RWPE1 (cell line): ENCODE measurements at regions not wholly inside any gene's neighbourhood (a gene's known extent, or its start where the extent isn't known, plus 50 kb on each side); places are given as distances from the start of the nearest gene placed in this dataset.

Source experiments
- CTCF ChIA-PET: fragments of 350-600 bp; sonication (Branson Sonifier 250); formaldehyde crosslinking; extraction: SDS; loops from one replicate; lab custom pipeline; 2021; lab: Yijun Ruan, JAX
- POLR2A ChIA-PET: fragments of 400-600 bp; formaldehyde crosslinking; extraction: SDS; loops from one replicate; lab custom pipeline; 2020; ENCODE audit warnings: antibody characterized with exemption; ENCODE audit not compliant: low non-redundant PET; lab: Yijun Ruan, JAX
- DNase-seq: peaks from one replicate; pipeline ENCODE4 v3.0.0; 2012; ENCODE audit warnings: low spot score
- H3K27ac ChIP-seq: fragments of 450-650 bp; 2 replicates; pipeline ENCODE4 v1.5.1; 2017
- TF ChIP-seq, protein P1 (sequence below): fragments of 450-650 bp; conservative IDR thresholded peaks from 2 replicates; pipeline ENCODE4 v1.5.1; 2017; ENCODE audit warnings: low read depth, mild to moderate bottlenecking

DNA sequence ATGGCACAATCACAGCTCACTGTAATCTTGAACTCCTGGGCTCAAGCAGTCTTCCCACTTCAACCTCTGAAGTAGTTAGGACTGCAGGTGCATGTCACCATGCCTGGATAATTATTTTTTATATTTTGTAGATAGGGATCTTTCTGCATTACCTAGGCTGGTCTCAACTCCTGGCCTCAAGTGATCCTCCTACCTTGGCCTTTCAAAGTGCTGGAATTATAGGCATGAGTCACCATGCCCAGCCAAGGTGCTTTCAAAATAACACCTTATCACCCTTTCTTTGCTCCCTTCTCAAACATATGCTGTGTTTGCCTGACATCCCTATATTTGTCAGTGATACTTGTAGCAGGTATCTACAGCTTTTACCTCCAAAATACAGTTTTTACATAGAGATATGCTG lies 242.0 kb upstream of the ARRDC4 start:
- POLR2A ChIA-PET, result no interaction called here
- H3K27ac ChIP-seq, result no peak overlapping the region
- DNase-seq, result no peak
- TF ChIP-seq, protein P1, sequence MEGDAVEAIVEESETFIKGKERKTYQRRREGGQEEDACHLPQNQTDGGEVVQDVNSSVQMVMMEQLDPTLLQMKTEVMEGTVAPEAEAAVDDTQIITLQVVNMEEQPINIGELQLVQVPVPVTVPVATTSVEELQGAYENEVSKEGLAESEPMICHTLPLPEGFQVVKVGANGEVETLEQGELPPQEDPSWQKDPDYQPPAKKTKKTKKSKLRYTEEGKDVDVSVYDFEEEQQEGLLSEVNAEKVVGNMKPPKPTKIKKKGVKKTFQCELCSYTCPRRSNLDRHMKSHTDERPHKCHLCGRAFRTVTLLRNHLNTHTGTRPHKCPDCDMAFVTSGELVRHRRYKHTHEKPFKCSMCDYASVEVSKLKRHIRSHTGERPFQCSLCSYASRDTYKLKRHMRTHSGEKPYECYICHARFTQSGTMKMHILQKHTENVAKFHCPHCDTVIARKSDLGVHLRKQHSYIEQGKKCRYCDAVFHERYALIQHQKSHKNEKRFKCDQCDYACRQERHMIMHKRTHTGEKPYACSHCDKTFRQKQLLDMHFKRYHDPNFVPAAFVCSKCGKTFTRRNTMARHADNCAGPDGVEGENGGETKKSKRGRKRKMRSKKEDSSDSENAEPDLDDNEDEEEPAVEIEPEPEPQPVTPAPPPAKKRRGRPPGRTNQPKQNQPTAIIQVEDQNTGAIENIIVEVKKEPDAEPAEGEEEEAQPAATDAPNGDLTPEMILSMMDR, result no peak
- CTCF ChIA-PET, result no interaction called here

DNA sequence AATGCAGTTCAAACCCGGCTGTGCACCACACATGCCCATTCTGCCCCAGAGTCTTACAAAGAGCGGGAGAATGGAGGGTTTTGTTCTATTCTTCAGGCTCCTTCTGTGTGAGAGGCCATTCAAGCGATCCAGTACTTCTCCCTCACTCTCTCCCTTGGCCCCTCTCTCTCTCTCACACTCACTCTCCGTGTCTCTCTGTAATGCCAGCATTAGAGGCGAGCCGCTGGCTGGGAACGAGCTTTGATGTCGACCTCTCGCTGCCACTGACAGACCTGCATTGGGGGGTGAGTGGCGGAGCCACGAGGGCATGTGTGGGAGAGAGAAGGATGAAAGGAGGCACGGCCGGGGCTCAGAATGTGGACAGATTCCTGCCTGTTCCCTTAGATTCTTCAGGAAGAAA lies 231.7 kb upstream of the ARRDC4 start:
- DNase-seq, result no peak
- CTCF ChIA-PET, result no interaction called here
- POLR2A ChIA-PET, result no interaction called here
- TF ChIP-seq, protein P1, result no peak
- no peak overlapping the region for H3K27ac ChIP-seq

DNA sequence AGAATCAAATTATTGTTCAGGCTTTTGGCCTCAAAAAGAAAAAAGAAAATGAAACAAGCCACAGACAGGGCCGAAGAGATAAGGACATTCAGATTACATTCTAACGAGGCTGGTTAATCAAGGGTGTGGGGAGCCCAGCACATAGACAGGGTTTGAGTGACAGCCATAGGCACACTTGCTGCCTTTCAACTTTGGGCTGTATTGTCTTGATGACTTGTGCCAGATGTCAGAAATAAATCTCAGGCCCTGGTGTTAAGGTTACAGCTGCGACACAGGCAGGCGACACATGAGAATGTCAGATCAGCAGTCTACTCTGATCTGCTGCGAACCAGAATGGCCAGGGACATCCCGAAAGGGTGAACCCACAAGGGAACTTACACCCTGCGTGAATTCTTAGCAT lies 231.2 kb upstream of the ARRDC4 start:
- H3K27ac ChIP-seq, result no peak overlapping the region
- ChIA-PET CTCF (no interaction called here), POLR2A (no interaction called here)
- TF ChIP-seq, protein P1, result no peak
- DNase-seq, result no peak

DNA sequence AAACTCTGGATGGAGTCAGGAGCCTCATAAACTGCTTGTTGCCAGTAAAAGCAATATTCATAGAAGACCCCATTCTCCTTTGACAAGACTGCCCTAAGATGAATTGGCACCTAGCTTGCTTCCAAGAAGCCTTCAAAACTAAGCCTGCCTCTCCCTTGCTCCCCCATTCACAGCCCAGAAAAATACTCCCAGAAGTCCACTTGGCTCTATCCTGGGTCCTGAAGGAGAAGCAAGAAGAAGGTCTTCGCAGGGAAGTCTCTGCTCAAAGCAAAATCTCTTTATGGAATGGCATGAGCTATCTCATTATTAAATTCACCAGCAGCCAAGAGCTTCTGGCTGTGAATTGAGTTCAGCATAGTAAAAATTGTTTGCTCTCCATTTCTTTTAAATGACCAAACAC lies 230.2 kb upstream of the ARRDC4 start:
- POLR2A ChIA-PET, result no interaction called here
- TF ChIP-seq, protein P1, result no peak
- H3K27ac ChIP-seq, result no peak overlapping the region
- CTCF ChIA-PET, result no interaction called here
- DNase-seq, result no peak

DNA sequence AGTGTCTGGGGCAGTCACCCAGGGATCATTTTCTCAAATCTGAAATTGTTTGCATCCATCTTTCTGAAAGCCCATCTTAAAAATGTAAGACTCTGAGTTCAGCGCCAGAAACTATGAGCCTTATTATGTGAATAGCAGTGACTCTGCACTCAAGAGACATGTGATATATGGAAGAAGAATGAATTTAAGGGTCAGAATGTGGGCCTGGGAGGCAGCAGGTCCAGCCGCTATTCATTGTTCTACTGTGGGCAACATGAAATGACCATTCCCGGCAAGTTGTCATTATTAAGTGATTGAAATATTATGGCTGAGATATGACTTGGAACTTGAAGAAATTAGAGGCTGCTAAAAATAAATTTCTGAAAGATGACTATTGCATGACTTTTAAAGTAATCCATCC lies 228.6 kb upstream of the ARRDC4 start:
- ChIA-PET POLR2A (no interaction called here), CTCF (no interaction called here)
- H3K27ac ChIP-seq, result no peak overlapping the region
- DNase-seq, result no peak
- TF ChIP-seq, protein P1, result no peak

DNA sequence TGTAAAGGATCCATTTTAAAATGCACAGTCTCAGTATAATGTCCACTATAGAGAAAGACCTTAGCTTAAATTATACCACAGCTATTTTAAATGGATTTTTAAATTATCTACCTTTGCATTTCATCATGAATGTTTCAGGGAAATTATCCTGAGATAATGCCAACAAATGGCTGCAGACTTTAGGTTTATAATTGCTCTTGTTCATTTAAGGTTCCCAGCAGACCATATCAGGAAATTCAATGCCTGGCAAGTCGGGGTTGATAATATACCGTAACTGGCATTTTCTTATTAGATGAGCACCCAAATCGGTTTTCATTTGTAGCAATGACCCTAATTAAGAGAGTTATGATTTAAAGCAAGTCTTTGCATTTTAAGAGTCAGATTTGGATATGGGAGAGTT lies 227.1 kb upstream of the ARRDC4 start:
- CTCF ChIA-PET, result no interaction called here
- POLR2A ChIA-PET, result interaction anchor here (0.7 kb wide), 1 partner anchor 1403 kb away, joined by 3 read pairs; the partner anchor contains the start of gene NR2F2
- TF ChIP-seq, protein P1, result no peak
- no peak for DNase-seq
- no peak overlapping the region for H3K27ac ChIP-seq

DNA sequence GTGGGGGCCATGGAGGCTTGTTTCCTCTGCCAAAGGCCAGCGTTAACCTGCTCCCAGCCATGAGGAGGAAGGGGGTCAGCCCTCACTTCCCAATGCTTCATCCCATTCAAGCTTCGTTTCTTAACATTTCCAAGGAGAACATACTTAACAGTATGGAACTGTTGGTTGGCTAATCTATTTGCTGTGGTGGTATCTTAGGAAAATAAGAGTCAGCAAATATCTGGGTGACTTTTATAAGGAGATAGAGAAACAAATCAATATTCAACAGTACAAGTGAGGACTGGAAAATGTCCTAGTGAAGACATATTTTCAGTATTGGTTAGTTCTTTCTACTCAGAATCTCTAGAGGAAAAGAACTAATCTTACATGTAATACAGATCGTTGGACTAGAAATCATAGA lies 223.8 kb upstream of the ARRDC4 start:
- POLR2A ChIA-PET, result no interaction called here
- no peak overlapping the region for H3K27ac ChIP-seq
- TF ChIP-seq, protein P1, result no peak
- CTCF ChIA-PET, result no interaction called here
- no peak for DNase-seq
